Upper lobe of left lung (tissue), 4 donors: ENCODE measurements at regions not wholly inside any gene's neighbourhood (a gene's known extent, or its start where the extent isn't known, plus 50 kb on each side); places are given as distances from the start of the nearest gene placed in this dataset.

ENCODE experiments used
- EP300 ChIP-seq, 4 donors: sonication (generic); formaldehyde crosslinking; IDR thresholded peaks; one replicate each; pipeline ENCODE4 v1.5.1; 2017; ENCODE audit warnings: antibody characterized with exemption in 4 of 4, control low read depth in 2 of 4
- POLR2A ChIP-seq, 4 donors: fragments of 450-650 bp; IDR thresholded peaks; one replicate each; pipeline ENCODE4 v1.5.1; 2016 to 2017; ENCODE audit warnings: antibody characterized with exemption in 4 of 4, mild to moderate bottlenecking in 2 of 4
- POLR2AphosphoS5 ChIP-seq, 2 donors: sonication (generic); formaldehyde crosslinking; IDR thresholded peaks; one replicate each; pipeline ENCODE4 v1.5.1; 2017; ENCODE audit warnings: antibody characterized with exemption in 2 of 2
- TF ChIP-seq, protein P1 (sequence below), 6 experiments: fragments of 450-650 bp in 4 of 6; fragments of 200-600 bp in 2 of 6; sonication (generic) in 2 of 6; IDR thresholded peaks; one replicate each; pipeline ENCODE4 v1.5.1; 2016 to 2019; ENCODE audit warnings: antibody characterized with exemption in 6 of 6

DNA sequence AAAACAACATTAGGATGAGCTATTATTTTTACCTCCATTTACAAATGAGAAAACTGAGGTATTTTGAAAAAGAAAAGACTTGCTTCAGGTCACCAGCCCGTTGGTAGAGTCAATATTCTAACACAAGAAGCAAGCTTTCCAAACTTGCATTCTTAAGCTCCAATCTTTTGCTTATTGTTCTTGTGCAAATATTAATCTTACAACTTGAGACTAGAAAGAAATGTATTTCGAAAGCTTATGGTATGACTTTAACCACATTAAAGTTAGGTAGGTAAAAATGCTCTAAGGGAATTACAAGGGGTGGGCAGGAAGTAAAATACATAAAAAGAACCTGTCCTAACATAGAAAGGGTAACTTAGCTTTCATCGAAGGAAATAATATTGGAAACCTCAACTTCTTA lies 453.9 kb downstream of the SLITRK5 start:
- TF ChIP-seq POLR2A (IDR thresholded peaks at IDR 0.05) (no peak), POLR2AphosphoS5 (IDR thresholded peaks at IDR 0.05) (no peak), EP300 (IDR thresholded peaks at IDR 0.05) (no peak)
- TF ChIP-seq, protein P1, sequence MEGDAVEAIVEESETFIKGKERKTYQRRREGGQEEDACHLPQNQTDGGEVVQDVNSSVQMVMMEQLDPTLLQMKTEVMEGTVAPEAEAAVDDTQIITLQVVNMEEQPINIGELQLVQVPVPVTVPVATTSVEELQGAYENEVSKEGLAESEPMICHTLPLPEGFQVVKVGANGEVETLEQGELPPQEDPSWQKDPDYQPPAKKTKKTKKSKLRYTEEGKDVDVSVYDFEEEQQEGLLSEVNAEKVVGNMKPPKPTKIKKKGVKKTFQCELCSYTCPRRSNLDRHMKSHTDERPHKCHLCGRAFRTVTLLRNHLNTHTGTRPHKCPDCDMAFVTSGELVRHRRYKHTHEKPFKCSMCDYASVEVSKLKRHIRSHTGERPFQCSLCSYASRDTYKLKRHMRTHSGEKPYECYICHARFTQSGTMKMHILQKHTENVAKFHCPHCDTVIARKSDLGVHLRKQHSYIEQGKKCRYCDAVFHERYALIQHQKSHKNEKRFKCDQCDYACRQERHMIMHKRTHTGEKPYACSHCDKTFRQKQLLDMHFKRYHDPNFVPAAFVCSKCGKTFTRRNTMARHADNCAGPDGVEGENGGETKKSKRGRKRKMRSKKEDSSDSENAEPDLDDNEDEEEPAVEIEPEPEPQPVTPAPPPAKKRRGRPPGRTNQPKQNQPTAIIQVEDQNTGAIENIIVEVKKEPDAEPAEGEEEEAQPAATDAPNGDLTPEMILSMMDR (IDR thresholded peaks at IDR 0.05), result no peak
